Inflammatory macrophage treated with lipopolysaccharide for 1 hour (primary cell): ENCODE measurements at regions not wholly inside any gene's neighbourhood (a gene's known extent, or its start where the extent isn't known, plus 50 kb on each side); places are given as distances from the start of the nearest gene placed in this dataset.

Experiments
- DNase-seq, 2 donors: peaks; one replicate each; pipeline ENCODE4 v3.0.0-alpha.2; 2020 to 2022

DNA sequence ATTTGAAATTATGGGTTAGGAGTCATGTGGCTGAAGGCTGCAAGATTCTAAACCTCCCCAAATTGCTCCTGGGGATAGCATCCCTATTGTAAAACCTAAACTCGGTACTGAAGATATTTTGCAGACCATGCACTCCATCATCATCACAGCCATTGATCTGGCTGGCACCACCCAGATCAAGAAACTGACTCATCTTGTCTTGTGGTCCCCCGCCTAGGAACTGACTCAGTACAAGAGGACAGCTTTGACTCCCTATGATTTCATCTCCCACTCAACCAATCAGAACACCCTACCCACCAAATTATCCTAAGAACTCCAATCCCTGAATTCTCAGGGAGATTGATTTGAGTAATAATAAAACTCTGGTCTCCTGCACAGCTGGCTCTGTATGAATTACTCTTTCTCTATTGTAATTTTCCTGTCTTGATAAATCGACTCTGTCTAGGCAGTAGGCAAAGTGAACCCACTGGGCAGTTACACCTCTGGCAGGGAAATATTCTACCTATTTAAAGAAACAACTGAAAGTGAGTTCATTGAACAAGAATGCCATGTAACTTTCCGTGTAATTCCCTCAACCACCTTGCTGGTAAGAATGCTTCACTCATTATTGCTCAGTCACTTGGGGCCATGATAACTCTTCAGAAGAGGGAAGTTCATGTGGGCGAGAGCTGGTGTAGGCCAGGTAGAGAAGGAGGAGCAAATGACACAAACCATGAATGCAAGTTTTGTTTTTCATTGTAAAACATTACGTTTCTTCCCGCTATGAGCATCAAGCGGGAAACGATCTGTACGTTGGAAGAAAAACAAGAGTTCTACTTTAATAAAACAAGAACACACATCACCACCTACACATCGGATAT is 602.9 kb upstream of the ARID1B start:
- DNase-seq = no peak

GRCh38 chr6:156169371-156169770 is 607.8 kb upstream of the ARID1B start:
- no peak for DNase-seq

GRCh38 chr6:156167625-156168071 is 609.5 kb upstream of the ARID1B start:
- DNase-seq = no peak

- no peak for DNase-seq
Observed at GRCh38 chr6:156167016-156167624, 610.1 kb upstream of the ARID1B start.

GRCh38 chr6:156166093-156166492 is 611.1 kb upstream of the ARID1B start:
- no peak for DNase-seq

DNA sequence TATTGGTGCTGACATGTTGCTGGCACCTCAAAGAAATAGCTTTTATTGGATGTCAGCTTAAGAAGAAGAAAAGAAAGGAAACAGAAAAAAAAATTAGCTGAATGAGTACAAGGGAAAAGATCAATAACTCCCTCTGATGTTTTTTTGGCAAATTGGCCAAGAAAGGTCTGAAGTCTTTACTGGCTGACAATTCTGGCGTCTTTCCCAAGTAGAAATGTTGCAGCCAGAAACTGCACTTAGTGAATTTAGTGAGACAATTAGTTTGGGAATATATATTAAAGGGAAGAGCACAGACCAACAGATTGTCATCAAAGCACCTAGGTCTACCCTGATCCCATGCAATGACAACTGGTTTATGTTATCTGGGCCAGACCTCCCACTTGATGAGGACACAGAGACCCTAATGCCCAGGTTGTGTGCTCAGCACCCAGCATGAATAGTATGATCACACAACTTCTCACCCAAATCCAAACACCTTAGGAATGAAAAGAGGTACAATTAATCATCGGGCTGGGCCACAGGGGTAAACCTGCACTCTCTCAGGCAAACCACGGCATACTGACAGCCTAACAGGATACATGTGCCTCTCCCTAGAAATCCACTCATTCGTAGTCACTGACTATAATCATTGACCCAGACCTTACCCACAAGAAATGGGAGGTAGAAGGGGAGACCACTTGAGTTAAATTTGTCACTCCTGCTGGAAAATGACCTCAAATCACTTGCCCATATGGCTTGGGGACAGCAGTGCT is 612.3 kb upstream of the ARID1B start:
- DNase-seq = no peak

DNA sequence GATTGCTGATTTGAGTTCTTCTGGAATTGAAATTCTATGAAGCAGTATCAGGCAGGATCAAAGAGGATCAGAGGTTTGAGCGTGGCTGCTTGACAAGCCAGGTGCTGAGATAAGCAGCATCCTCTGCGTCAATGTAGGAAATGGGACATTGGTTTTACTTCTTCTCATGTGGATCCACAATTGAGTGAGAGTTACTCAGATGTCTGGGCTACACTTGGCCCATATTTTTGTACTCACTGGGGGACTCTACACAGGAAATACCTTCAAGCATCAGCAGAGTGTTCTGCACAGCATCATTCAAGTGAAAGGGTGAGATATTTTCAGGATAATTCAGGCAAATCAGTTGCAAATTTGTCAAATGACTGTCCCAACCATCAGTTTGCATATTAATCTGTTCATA is 613.9 kb upstream of the ARID1B start:
- no peak for DNase-seq

DNA sequence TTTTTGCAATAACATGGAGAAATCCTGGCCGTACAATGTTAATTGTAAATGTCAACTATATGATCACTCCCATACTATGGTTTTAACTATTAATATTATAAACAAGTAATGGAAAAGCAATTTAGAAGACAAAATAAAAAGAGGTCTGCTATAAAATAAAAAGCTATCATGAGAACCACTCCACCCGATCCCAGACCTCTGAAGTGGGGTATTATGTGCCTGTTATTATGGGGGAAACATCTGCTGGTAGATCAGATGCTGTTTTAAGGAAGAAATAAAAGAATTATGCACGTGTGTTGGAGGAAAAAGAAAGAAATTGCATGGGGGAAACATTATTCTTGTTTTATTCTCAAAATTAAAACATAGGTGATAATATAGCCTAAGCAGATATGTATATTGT is 615.7 kb upstream of the ARID1B start:
- DNase-seq = no peak

GRCh38 chr6:156160795-156161165 is 616.4 kb upstream of the ARID1B start:
- no peak for DNase-seq

DNA sequence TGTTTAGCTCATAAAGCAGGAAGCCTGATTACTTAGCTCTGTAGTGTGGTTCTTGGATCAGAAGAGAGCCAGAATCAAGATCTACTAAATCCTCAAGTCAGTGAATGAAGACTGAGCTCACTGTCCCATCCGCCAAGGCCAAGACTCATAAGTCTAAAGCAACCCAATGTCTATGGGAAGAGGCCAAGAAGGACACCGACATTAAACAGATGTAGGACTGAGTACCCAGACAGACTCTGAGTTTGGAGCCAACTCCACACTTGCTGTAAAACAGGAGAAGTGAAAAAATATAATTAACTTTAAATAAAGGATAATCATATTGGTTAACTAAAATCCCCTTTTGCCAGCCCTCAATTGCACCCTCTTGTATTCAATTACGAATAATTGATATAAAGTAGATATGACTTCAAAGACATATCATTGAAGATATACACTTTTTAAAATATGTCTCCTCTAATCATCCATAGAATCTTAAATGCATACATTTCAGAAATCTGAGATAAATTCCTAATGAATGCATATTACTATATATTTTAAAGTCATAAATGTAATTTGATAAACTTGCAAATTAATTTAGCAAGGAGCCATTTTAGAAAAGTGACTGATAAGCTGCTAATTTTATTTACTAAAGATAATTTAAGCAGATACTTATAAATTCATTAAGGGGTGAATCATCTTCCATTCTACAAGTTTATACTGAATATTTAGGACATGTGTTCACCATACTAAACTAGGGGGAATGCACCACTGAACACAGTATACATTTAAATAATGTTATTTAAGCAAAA is 617.0 kb upstream of the ARID1B start:
- DNase-seq = no peak

GRCh38 chr6:156154896-156155295 is 622.3 kb upstream of the ARID1B start:
- no peak for DNase-seq

- no peak for DNase-seq
Observed at GRCh38 chr6:156150391-156150790, 626.8 kb upstream of the ARID1B start.

DNA sequence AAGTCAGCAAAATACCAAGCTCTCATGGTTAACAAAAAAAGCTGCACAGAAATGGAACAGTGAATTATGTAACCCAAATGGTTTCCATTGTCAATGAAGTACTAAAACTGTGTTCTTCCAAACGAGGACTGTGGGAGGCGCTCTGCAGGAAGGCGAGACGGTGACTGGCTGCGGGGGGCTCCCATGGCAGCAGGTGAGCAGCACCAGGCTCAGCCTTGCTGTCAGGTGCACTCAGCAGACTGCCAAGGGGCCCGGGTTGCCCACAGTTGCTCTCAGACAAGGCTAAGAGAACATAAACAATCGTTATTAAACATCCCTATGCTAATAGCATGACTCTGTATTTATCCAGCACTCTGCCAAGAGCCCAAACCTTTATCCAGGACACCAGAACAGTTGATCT is 630.3 kb upstream of the ARID1B start:
- DNase-seq = no peak

- peak in 1 of 2 donors; percentile 5 for DNase-seq
Observed at GRCh38 chr6:156131221-156131903, 645.8 kb upstream of the ARID1B start.

- DNase-seq = no peak
Observed at GRCh38 chr6:156126535-156126934, 650.6 kb upstream of the ARID1B start.

GRCh38 chr6:156125844-156126243 is 651.3 kb upstream of the ARID1B start:
- no peak for DNase-seq

- DNase-seq = no peak
Observed at GRCh38 chr6:156123731-156124130, 653.4 kb upstream of the ARID1B start.

GRCh38 chr6:156121973-156122372 is 655.2 kb upstream of the ARID1B start:
- no peak for DNase-seq

- no peak for DNase-seq
Observed at GRCh38 chr6:156114541-156114940, 658.9 kb upstream of the NOX3 start.

DNA sequence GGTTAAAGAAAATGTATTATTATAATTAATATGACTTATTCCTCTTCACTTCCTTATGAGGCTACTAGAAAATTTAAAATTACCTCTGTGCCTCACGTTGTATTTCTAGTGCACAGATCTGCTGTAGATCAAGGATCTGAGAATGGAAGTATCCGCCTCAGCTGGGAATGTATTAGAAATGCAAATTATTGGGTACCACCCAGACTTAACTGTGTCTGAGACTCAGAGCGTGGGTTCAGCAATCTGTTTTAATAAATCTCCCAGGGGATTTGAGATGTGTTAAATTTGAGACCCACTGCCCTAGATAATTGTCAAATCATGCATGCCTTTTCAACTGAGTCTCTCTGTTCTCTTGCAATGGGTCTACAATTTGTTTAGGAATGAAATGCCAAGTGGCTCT is 658.0 kb upstream of the NOX3 start:
- DNase-seq = no peak

DNA sequence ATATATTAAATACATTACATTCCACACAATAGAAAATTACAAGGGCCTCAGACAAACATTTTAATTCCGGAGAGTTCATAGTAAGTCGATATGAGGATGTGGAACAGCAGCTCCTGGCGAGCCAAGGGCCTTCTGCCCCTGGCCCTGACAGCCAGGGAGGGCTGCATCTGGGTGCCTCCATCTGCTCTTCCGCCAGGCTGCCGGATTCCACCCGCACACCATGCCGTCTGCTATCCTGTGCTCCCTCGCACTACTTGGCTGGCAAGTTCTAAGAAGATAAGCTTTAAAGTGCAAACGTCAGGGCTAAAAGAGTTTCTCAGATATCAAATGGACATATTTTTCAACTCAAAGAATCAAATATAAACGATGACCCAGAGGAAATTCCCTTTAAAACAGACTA is 656.3 kb upstream of the NOX3 start:
- DNase-seq = no peak

DNA sequence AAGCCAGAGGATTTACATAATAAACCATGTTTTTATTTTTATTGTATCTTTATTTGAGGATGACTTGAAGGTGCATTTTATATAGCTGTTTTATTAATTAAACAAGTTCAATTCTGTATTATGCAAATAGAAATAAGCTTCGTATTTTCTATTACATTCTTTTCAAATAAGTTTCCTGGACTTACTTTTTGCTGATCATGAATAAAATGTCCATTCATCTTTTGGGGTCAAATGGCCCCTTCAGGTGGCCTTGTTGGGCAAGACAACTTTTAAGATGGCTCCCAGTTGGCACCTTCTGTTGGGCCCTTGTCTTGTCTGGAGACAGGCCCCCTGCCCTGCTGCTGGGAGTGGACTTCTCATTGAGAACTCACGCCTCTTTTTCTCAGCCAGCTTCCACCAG is 654.6 kb upstream of the NOX3 start:
- DNase-seq = no peak
